ENCODE measurements at regions not wholly inside any gene's neighbourhood (a gene's known extent, or its start where the extent isn't known, plus 50 kb on each side); places are given as distances from the start of the nearest gene placed in this dataset.

DNA sequence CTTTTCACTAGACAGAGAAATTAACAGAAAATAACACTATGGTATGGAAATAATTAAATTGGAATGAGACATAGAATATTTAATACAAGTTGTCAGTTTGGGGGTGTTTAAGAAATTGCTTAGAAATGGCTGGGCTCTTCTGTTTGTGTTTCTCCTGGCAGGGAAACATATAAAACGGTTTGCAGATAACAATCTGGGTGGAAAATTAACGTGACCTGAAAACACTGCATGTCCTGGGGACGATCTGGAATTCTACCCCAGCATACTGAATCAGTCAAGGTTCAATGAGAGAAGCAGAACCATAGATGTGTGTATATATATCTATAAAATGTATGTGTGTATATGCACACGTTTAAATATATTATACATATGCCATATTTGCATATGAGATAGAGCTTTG is 109.8 kb downstream of the SPATA18 start:
- TF ChIP-seq, protein P1, sequence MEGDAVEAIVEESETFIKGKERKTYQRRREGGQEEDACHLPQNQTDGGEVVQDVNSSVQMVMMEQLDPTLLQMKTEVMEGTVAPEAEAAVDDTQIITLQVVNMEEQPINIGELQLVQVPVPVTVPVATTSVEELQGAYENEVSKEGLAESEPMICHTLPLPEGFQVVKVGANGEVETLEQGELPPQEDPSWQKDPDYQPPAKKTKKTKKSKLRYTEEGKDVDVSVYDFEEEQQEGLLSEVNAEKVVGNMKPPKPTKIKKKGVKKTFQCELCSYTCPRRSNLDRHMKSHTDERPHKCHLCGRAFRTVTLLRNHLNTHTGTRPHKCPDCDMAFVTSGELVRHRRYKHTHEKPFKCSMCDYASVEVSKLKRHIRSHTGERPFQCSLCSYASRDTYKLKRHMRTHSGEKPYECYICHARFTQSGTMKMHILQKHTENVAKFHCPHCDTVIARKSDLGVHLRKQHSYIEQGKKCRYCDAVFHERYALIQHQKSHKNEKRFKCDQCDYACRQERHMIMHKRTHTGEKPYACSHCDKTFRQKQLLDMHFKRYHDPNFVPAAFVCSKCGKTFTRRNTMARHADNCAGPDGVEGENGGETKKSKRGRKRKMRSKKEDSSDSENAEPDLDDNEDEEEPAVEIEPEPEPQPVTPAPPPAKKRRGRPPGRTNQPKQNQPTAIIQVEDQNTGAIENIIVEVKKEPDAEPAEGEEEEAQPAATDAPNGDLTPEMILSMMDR (IDR thresholded peaks at IDR 0.05) = no peak
- no peak for TF ChIP-seq POLR2AphosphoS5 (IDR thresholded peaks at IDR 0.05)
- no peak for TF ChIP-seq POLR2A (IDR thresholded peaks at IDR 0.05)
